Erythroblast (primary cell): ENCODE measurements at regions not wholly inside any gene's neighbourhood (a gene's known extent, or its start where the extent isn't known, plus 50 kb on each side); places are given as distances from the start of the nearest gene placed in this dataset.

Experiments
- GATA1 ChIP-seq: IDR thresholded peaks from 2 replicates; pipeline ENCODE4 v1.6.1; 2011; ENCODE audit warnings: low read depth, mild to moderate bottlenecking, control low read depth, low read length, moderate library complexity
- POLR2A ChIP-seq: IDR thresholded peaks from 2 replicates; pipeline ENCODE4 v1.6.1; 2011; ENCODE audit warnings: mild to moderate bottlenecking, low read length

DNA sequence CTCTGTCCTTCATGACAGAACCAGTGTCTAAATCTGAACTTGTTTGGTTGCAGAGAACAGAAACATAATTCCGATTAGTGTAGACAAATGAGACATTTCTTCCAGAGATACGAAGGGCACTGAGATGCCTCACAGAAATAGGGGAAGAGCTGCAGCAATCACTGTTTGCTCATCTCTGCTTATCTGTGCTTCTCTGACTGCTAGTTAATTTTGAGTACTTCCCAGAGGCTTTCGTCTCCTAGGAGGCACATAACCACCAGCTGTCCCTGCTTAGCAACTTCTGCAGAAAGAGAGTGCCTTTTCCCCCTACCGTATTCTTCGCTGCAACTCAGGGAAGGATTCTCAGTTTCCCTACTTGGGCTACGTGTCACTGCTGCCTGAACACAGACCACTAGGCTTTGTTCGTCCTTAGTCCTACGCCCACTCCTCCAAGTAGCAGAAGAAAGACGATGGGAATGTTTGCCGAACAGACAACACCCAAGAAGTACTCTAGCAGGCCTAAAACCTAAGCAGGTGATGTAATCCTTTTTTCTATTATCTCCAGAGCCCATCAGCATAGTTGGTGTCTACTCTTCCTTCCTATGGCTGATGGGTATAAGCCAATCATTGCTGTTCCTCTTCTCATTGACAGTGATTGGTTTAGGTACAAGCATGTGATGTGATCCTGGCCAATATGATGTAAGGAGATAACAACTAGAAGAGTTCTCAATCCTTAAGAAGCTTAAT lies 63.6 kb downstream of the TNP1 start:
- no peak for TF ChIP-seq POLR2A
- no peak for TF ChIP-seq GATA1
